Neuronal stem cell (in vitro differentiated cells): ENCODE measurements at regions not wholly inside any gene's neighbourhood (a gene's known extent, or its start where the extent isn't known, plus 50 kb on each side); places are given as distances from the start of the nearest gene placed in this dataset.
"Not testable (repeated sequence)": the region's sequence is repeated elsewhere in the genome, so short reads cannot be mapped to it uniquely, and the experiment has no call there.

Experiments used
- DNase-seq: peaks from one replicate; pipeline ENCODE4 v3.0.0-alpha.2; 2013; ENCODE audit warnings: low spot score
- H2AFZ ChIP-seq: one replicate; pipeline ENCODE4 v1.6.1; 2013; ENCODE audit warnings: mild to moderate bottlenecking, low read length, inconsistent platforms
- H2AK5ac ChIP-seq: 2 replicates; pipeline ENCODE4 v1.6.1; 2013; ENCODE audit warnings: low read depth, mild to moderate bottlenecking, inconsistent platforms, low read length, moderate library complexity, mixed read lengths
- H2BK120ac ChIP-seq: 2 replicates; pipeline ENCODE4 v1.6.1; 2013; ENCODE audit warnings: low read depth, mild to moderate bottlenecking, inconsistent platforms, low read length, moderate library complexity, mixed read lengths
- H2BK12ac ChIP-seq: one replicate; pipeline ENCODE4 v1.6.1; 2013; ENCODE audit warnings: low read length, inconsistent platforms
- H2BK15ac ChIP-seq: 2 replicates; pipeline ENCODE4 v1.6.1; 2013; ENCODE audit warnings: mild to moderate bottlenecking, low read length, inconsistent platforms, mixed read lengths
- H2BK5ac ChIP-seq: one replicate; pipeline ENCODE4 v1.6.1; 2013; ENCODE audit warnings: inconsistent platforms, mild to moderate bottlenecking, low read length, moderate library complexity
- H3K14ac ChIP-seq: one replicate; pipeline ENCODE4 v1.6.1; 2013; ENCODE audit warnings: low read length, inconsistent platforms
- H3K18ac ChIP-seq: 2 replicates; pipeline ENCODE4 v1.6.1; 2013; ENCODE audit warnings: low read length, inconsistent platforms
- H3K23ac ChIP-seq: 2 replicates; pipeline ENCODE4 v1.6.1; 2013; ENCODE audit warnings: low read depth, mild to moderate bottlenecking, mixed read lengths, low read length, inconsistent platforms; ENCODE audit not compliant: poor library complexity
- H3K27ac ChIP-seq: replicated peaks from 3 replicates; pipeline ENCODE4 v1.5.1; 2013; ENCODE audit warnings: low read length, inconsistent platforms
- H3K27me3 ChIP-seq, 3 experiments: 2 replicates each; pipeline ENCODE4 v1.6.1; 2013; ENCODE audit warnings: low read length in 3 of 3, mild to moderate bottlenecking in 2 of 3, inconsistent platforms in 1 of 3, low read depth in 1 of 3, mixed read lengths in 1 of 3, moderate library complexity in 1 of 3; ENCODE audit not compliant: control insufficient read depth in 3 of 3, insufficient read depth in 3 of 3
- H3K36me3 ChIP-seq, 2 donors: replicated peaks in 1 of 2; 2 replicates each; pipeline ENCODE4 v1.6.1; 2013; ENCODE audit warnings: low read length in 2 of 2; ENCODE audit not compliant: control insufficient read depth in 2 of 2, insufficient read depth in 2 of 2
- H3K4ac ChIP-seq: 2 replicates; pipeline ENCODE4 v1.6.1; 2013; ENCODE audit warnings: inconsistent platforms, mild to moderate bottlenecking, low read length, moderate library complexity
- H3K4me1 ChIP-seq, 2 donors: 1 replicate in 1 of 2; 2 replicates in 1 of 2; pipeline ENCODE4 v1.6.1; 2013; ENCODE audit warnings: low read length in 2 of 2, low read depth in 1 of 2; ENCODE audit not compliant: control insufficient read depth in 2 of 2, insufficient read depth in 1 of 2
- H3K4me2 ChIP-seq: one replicate; pipeline ENCODE4 v1.6.1; 2013; ENCODE audit warnings: mild to moderate bottlenecking, low read length, inconsistent platforms; ENCODE audit not compliant: insufficient read depth, poor library complexity, severe bottlenecking
- H3K4me3 ChIP-seq, 2 donors: 2 replicates each; pipeline ENCODE4 v1.5.1; 2013; ENCODE audit warnings: low read length in 2 of 2, mild to moderate bottlenecking in 2 of 2, inconsistent platforms in 1 of 2, moderate library complexity in 1 of 2
- H3K79me1 ChIP-seq: one replicate; pipeline ENCODE4 v1.6.1; 2013; ENCODE audit warnings: low read depth, mild to moderate bottlenecking, inconsistent platforms, low read length, moderate library complexity
- H3K9ac ChIP-seq: one replicate; pipeline ENCODE4 v1.6.1; 2013; ENCODE audit warnings: mild to moderate bottlenecking, low read depth, low read length, inconsistent platforms; ENCODE audit not compliant: poor library complexity
- H3K9me3 ChIP-seq, 2 donors: replicated peaks in 1 of 2; 2 replicates each; pipeline versions ENCODE3 to v1.6.1; 2013; ENCODE audit warnings: low read length in 2 of 2, mild to moderate bottlenecking in 2 of 2, inconsistent platforms in 1 of 2, low read depth in 1 of 2, mixed read lengths in 1 of 2, moderate library complexity in 1 of 2; ENCODE audit not compliant: control insufficient read depth in 2 of 2, insufficient read depth in 1 of 2
- H4K8ac ChIP-seq: one replicate; pipeline ENCODE4 v1.6.1; 2013; ENCODE audit warnings: low read depth, mild to moderate bottlenecking, inconsistent platforms, low read length, moderate library complexity
- H4K91ac ChIP-seq: one replicate; pipeline ENCODE4 v1.6.1; 2013; ENCODE audit warnings: low read length, low read depth, mild to moderate bottlenecking, inconsistent platforms; ENCODE audit not compliant: poor library complexity
- WGBS, 2 donors: extraction: QIAGEN DNeasy Blood & Tissue Kit; methylation state at CpG; one replicate each; pipeline ENCODE4 v1.1.7; 2013; ENCODE audit warnings: missing lambda C conversion rate in 2 of 2, mixed read lengths in 1 of 2; ENCODE audit not compliant: insufficient read length in 2 of 2, insufficient replicate concordance in 1 of 2; ENCODE audit errors: extremely low coverage in 2 of 2; 5-methylcytosine and 5-hydroxymethylcytosine counted together

DNA sequence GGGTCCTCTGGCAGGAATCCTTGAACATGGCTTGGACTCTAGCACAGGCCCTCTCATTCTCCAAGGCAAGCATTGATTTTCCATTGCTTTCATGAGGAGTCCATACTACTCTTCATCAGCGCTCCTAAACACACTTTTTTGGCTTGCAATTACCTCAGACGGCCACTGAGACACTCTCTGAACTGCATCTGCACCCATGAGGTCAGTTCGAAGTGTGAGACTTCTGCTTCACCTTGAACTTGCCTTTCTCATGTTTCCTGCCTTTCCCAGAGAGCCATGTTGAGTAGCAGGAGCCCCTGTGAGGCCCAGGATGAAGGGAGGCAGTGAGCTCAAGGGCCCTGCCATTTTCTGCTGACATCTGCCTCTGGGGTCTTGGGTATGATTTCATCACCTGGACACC, 279.2 kb upstream of the ZNF337 start:
- H3K23ac ChIP-seq, DNase-seq, H3K9ac ChIP-seq, H3K4me3 ChIP-seq, H2BK15ac ChIP-seq, H4K8ac ChIP-seq, H2BK12ac ChIP-seq, H3K36me3 ChIP-seq, H3K9me3 ChIP-seq, H2AFZ ChIP-seq, H4K91ac ChIP-seq, H2BK120ac ChIP-seq, H3K4ac ChIP-seq, H3K18ac ChIP-seq, H2AK5ac ChIP-seq, H3K14ac ChIP-seq, H3K27ac ChIP-seq, H3K79me1 ChIP-seq, H2BK5ac ChIP-seq, H3K4me2 ChIP-seq, H3K27me3 ChIP-seq, H3K4me1 ChIP-seq: not testable (repeated sequence)
- no CpG with 5 or more reads among the region's 3 CpGs for WGBS, 2 donors

DNA sequence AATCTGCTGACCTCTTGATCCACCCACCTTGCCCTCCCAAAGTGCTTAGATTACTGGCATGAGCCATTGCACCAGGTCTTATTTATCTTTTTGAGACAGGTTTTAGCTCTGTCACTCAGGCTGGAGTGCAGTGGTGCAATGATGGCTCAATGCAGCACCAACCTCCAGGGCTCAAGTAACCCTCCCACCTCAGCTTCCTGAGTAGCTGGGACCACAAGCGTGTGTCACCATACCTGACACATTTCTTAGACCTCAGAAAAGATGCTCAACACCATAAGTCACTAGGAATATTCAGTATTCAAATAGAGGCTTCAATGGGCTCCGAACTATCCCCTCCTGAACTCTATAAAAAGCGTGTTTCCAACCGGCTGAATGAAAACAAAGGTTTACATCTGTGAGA, 268.6 kb upstream of the ZNF337 start:
- H3K4ac ChIP-seq: not testable (repeated sequence)

DNA sequence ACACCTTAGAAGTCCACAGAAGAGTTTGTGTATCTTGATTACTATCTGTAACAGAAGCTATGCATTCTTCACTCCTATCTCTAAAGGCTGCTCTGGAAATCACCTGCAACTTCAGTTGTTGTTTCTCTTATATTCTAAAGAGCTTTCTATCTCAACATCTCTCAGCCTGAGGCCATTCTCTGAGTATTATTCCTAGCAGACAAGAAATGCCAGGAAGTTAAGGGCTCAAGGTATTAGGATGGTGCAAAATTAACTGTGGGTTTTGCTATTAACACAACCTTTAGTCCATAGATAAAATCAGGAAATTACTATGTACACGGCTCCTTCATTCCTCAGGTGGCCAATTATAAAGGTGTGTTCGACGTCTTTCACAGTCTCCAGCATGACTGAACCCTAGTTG, 257.2 kb upstream of the ZNF337 start:
- H3K4me2 ChIP-seq, H3K9me3 ChIP-seq, H3K14ac ChIP-seq: not testable (repeated sequence)

More for the DNA sequence above, 268.6 kb upstream of the ZNF337 start:
- H2BK15ac ChIP-seq, H3K36me3 ChIP-seq, H3K4me3 ChIP-seq, H2BK12ac ChIP-seq, H3K9ac ChIP-seq, H3K27me3 ChIP-seq, H3K4me1 ChIP-seq, H3K27ac ChIP-seq, H2AK5ac ChIP-seq, H2BK5ac ChIP-seq, H2AFZ ChIP-seq, H4K91ac ChIP-seq, H3K14ac ChIP-seq, H3K18ac ChIP-seq, H3K9me3 ChIP-seq, H3K4me2 ChIP-seq, H3K79me1 ChIP-seq, DNase-seq, H2BK120ac ChIP-seq, H3K23ac ChIP-seq, H4K8ac ChIP-seq: not testable (repeated sequence)
- WGBS, 2 donors: no CpG with 5 or more reads among the region's 4 CpGs

DNA sequence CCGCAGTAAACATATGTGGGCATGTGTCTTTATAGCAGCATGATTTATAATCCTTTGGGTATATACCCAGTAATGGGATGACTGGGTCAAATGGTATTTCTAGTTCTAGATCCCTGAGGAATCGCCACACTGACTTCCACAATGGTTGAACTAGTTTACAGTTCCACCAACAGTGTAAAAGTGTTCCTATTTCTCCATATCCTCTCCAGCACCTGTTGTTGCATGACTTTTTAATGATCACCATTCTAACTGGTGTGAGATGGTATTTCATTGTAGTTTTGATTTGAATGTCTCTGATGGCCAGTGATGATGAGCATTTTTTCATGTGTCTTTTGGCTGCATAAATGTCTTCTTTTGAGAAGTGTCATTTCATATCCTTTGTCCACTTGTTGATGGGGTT, 238.6 kb upstream of the ZNF337 start:
- not testable (repeated sequence) for H3K79me1 ChIP-seq, H2AFZ ChIP-seq, H3K9ac ChIP-seq, H3K9me3 ChIP-seq, H4K8ac ChIP-seq, H2BK15ac ChIP-seq, H2BK5ac ChIP-seq, H3K4me1 ChIP-seq, H3K4me2 ChIP-seq, H3K18ac ChIP-seq, H2BK120ac ChIP-seq, H3K27me3 ChIP-seq, H2BK12ac ChIP-seq, H2AK5ac ChIP-seq, DNase-seq, H3K23ac ChIP-seq, H3K36me3 ChIP-seq, H3K4me3 ChIP-seq, H3K14ac ChIP-seq, H3K4ac ChIP-seq, H4K91ac ChIP-seq, H3K27ac ChIP-seq
- no CpG with 5 or more reads among the region's 2 CpGs for WGBS, 2 donors

More for the DNA sequence above, 257.2 kb upstream of the ZNF337 start:
- not testable (repeated sequence) for DNase-seq, H4K91ac ChIP-seq, H2BK15ac ChIP-seq, H2BK12ac ChIP-seq, H3K4ac ChIP-seq, H3K36me3 ChIP-seq, H3K79me1 ChIP-seq, H3K18ac ChIP-seq, H3K23ac ChIP-seq, H2AK5ac ChIP-seq, H2BK5ac ChIP-seq, H2AFZ ChIP-seq, H3K9ac ChIP-seq, H3K4me1 ChIP-seq, H3K27ac ChIP-seq, H3K27me3 ChIP-seq, H3K4me3 ChIP-seq, H2BK120ac ChIP-seq, H4K8ac ChIP-seq
- WGBS, 2 donors: no CpG with 5 or more reads among the region's 3 CpGs
